ENCODE measurements at regions not wholly inside any gene's neighbourhood (a gene's known extent, or its start where the extent isn't known, plus 50 kb on each side); places are given as distances from the start of the nearest gene placed in this dataset.

GRCh38 chr9:89748021-89748670 lies 143.3 kb downstream of the GADD45G start:
- no peaks in the 10 kb centered on the region for H4K20me1 ChIP-seq (ENCODE audit: insufficient read depth)
- no TSS peak for BruUV-seq (replicated peaks)
- H3K9me2 ChIP-seq (ENCODE audit: insufficient read depth), result no peaks in the 10 kb centered on the region
- no peak overlapping the region for H3K4me3 ChIP-seq (replicated peaks in 1 of 2; ENCODE audit: low read depth in 1 of 2, low read length in 2 of 2)
- ATAC-seq (no peak), DNase-seq (ENCODE audit: low read depth, low spot score) (no peak)
- no peak overlapping the region for H3K9ac ChIP-seq (ENCODE audit: low read length)
- intact Hi-C loops (cut with micrococcal nuclease), result no loop called here
- no peak overlapping the region for H2AFZ ChIP-seq (ENCODE audit: low read depth, low read length, poor library complexity, severe bottlenecking)
- H3K4me2 ChIP-seq (ENCODE audit: low read length), result no peak overlapping the region
- ChIA-PET POLR2A (no interaction called here), CTCF (no interaction called here), RAD21 (ENCODE audit: low non-redundant PET in 1 of 2, low total read pairs in 2 of 2, uncharacterized antibody in 2 of 2, unreplicated experiment in 2 of 2) (no interaction called here)
- TF ChIP-seq SP1 (IDR thresholded peaks at IDR 0.05; ENCODE audit: low read depth), result no peak
- TF ChIP-seq, protein P1, sequence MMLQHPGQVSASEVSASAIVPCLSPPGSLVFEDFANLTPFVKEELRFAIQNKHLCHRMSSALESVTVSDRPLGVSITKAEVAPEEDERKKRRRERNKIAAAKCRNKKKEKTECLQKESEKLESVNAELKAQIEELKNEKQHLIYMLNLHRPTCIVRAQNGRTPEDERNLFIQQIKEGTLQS (IDR thresholded peaks at IDR 0.05), result no peak
- TF ChIP-seq, protein P2, sequence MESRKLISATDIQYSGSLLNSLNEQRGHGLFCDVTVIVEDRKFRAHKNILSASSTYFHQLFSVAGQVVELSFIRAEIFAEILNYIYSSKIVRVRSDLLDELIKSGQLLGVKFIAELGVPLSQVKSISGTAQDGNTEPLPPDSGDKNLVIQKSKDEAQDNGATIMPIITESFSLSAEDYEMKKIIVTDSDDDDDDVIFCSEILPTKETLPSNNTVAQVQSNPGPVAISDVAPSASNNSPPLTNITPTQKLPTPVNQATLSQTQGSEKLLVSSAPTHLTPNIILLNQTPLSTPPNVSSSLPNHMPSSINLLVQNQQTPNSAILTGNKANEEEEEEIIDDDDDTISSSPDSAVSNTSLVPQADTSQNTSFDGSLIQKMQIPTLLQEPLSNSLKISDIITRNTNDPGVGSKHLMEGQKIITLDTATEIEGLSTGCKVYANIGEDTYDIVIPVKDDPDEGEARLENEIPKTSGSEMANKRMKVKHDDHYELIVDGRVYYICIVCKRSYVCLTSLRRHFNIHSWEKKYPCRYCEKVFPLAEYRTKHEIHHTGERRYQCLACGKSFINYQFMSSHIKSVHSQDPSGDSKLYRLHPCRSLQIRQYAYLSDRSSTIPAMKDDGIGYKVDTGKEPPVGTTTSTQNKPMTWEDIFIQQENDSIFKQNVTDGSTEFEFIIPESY (IDR thresholded peaks at IDR 0.05; ENCODE audit: extremely low read depth, insufficient replicate concordance, low read length), result no peak
- no peak for TF ChIP-seq ZFX (IDR thresholded peaks at IDR 0.05)
- no peak for TF ChIP-seq ZNF274 (IDR thresholded peaks at IDR 0.05; ENCODE audit: low read depth, low read length)
- no peak for TF ChIP-seq FOSL1 (IDR thresholded peaks at IDR 0.05; ENCODE audit: low read depth)
- TF ChIP-seq SIN3A (IDR thresholded peaks at IDR 0.05; ENCODE audit: low read depth), result no peak
- TF ChIP-seq YY1 (IDR thresholded peaks at IDR 0.05; ENCODE audit: extremely low read depth, insufficient replicate concordance, low read depth, low read length), result no peak
- TF ChIP-seq POLR2AphosphoS5 (IDR thresholded peaks at IDR 0.05; ENCODE audit: low read depth, low read length), result no peak
- no peak for TF ChIP-seq EZH2phosphoT487 (IDR thresholded peaks at IDR 0.05; ENCODE audit: borderline replicate concordance)
- TF ChIP-seq CEBPB (IDR thresholded peaks at IDR 0.05; ENCODE audit: low read depth), result no peak
- no peaks in the 10 kb centered on the region for H3K9me3 ChIP-seq (ENCODE audit: control insufficient read depth in 1 of 2, insufficient read depth in 1 of 2, low read depth in 1 of 2, low read length in 2 of 2)
- no peaks in the 10 kb centered on the region for H3K4me1 ChIP-seq (ENCODE audit: control insufficient read depth in 1 of 2, insufficient read depth in 2 of 2, low read length in 2 of 2)
- no peak overlapping the region for H3K27ac ChIP-seq (ENCODE audit: low read depth, low read length)
- no peaks in the 10 kb centered on the region for H3K36me3 ChIP-seq (ENCODE audit: control insufficient read depth in 1 of 2, insufficient read depth in 2 of 2, low read length in 2 of 2)
- H3K79me2 ChIP-seq (ENCODE audit: insufficient read depth, low read length), result no peaks in the 10 kb centered on the region
- no peaks in the 10 kb centered on the region for H3K27me3 ChIP-seq (ENCODE audit: insufficient read depth, low read length)
